ENCODE measurements at regions not wholly inside any gene's neighbourhood (a gene's known extent, or its start where the extent isn't known, plus 50 kb on each side); places are given as distances from the start of the nearest gene placed in this dataset.

GRCh38 chr6:85977661-85978060, 335.0 kb upstream of the SYNCRIP start:
- ChIA-PET POLR2A (no interaction called here), CTCF (ENCODE audit: low intra/inter-chr PET ratio, low total read pairs) (no interaction called here)
- intact Hi-C loops (cut with micrococcal nuclease; ENCODE audit: unreplicated experiment): no loop called here
- no TSS peak for BruUV-seq (replicated peaks)
- Histone ChIP-seq H2AFZ (ENCODE audit: low read length) (no peak overlapping the region), H4K20me1 (ENCODE audit: insufficient read depth, low read length) (no peaks in the 10 kb centered on the region), H3K27ac (ENCODE audit: extremely low read length, insufficient read depth, low read length) (no peak overlapping the region), H3K4me1 (ENCODE audit: insufficient read depth, low read length) (no peaks in the 10 kb centered on the region), H3K27me3 (ENCODE audit: control insufficient read depth in 1 of 2, insufficient read depth in 2 of 2, low read length in 2 of 2) (peaks cover 0 to 3% of the 10 kb centered on the region in 2 experiments; a peak in 2 of 5 replicates), H3K4me2 (ENCODE audit: low read depth, low read length) (no peak overlapping the region), H3K9me3 (ENCODE audit: low read length) (no peaks in the 10 kb centered on the region), H3K79me2 (ENCODE audit: insufficient read depth, low read length) (no peaks in the 10 kb centered on the region), H3K9ac (ENCODE audit: insufficient read depth, low read depth, low read length) (no peak overlapping the region), H3K4me3 (replicated peaks in 1 of 3; ENCODE audit: insufficient read depth in 1 of 3, low read depth in 2 of 3, low read length in 3 of 3) (no peak overlapping the region), H3K36me3 (replicated peaks in 1 of 2; ENCODE audit: control insufficient read depth in 1 of 2, insufficient read depth in 2 of 2, low read length in 2 of 2) (no peaks in the 10 kb centered on the region)
- ATAC-seq: no peak
- TF ChIP-seq MXI1 (IDR thresholded peaks at IDR 0.05; ENCODE audit: borderline replicate concordance, low read depth, low read length) (no peak), ZNF556 (CRISPR knock-in tag; IDR thresholded peaks at IDR 0.05; ENCODE audit: borderline replicate concordance) (no peak), ZNF256 (CRISPR knock-in tag; conservative IDR thresholded peaks at IDR 0.05) (no peak), HNRNPLL (IDR thresholded peaks at IDR 0.05; ENCODE audit: low read depth, low read length, poor library complexity, severe bottlenecking) (no peak), JUN (CRISPR knock-in tag; IDR thresholded peaks at IDR 0.05) (no peak), GMEB2 (CRISPR knock-in tag; IDR thresholded peaks at IDR 0.05; ENCODE audit: low read depth) (no peak), FOXM1 (CRISPR knock-in tag; IDR thresholded peaks at IDR 0.05) (no peak), ZNF33B (CRISPR knock-in tag; IDR thresholded peaks at IDR 0.05) (no peak), MED8 (CRISPR knock-in tag; IDR thresholded peaks at IDR 0.05; ENCODE audit: insufficient replicate concordance) (no peak), KDM1A (CRISPR knock-in tag; IDR thresholded peaks at IDR 0.05) (no peak)
- TF ChIP-seq, protein P1, sequence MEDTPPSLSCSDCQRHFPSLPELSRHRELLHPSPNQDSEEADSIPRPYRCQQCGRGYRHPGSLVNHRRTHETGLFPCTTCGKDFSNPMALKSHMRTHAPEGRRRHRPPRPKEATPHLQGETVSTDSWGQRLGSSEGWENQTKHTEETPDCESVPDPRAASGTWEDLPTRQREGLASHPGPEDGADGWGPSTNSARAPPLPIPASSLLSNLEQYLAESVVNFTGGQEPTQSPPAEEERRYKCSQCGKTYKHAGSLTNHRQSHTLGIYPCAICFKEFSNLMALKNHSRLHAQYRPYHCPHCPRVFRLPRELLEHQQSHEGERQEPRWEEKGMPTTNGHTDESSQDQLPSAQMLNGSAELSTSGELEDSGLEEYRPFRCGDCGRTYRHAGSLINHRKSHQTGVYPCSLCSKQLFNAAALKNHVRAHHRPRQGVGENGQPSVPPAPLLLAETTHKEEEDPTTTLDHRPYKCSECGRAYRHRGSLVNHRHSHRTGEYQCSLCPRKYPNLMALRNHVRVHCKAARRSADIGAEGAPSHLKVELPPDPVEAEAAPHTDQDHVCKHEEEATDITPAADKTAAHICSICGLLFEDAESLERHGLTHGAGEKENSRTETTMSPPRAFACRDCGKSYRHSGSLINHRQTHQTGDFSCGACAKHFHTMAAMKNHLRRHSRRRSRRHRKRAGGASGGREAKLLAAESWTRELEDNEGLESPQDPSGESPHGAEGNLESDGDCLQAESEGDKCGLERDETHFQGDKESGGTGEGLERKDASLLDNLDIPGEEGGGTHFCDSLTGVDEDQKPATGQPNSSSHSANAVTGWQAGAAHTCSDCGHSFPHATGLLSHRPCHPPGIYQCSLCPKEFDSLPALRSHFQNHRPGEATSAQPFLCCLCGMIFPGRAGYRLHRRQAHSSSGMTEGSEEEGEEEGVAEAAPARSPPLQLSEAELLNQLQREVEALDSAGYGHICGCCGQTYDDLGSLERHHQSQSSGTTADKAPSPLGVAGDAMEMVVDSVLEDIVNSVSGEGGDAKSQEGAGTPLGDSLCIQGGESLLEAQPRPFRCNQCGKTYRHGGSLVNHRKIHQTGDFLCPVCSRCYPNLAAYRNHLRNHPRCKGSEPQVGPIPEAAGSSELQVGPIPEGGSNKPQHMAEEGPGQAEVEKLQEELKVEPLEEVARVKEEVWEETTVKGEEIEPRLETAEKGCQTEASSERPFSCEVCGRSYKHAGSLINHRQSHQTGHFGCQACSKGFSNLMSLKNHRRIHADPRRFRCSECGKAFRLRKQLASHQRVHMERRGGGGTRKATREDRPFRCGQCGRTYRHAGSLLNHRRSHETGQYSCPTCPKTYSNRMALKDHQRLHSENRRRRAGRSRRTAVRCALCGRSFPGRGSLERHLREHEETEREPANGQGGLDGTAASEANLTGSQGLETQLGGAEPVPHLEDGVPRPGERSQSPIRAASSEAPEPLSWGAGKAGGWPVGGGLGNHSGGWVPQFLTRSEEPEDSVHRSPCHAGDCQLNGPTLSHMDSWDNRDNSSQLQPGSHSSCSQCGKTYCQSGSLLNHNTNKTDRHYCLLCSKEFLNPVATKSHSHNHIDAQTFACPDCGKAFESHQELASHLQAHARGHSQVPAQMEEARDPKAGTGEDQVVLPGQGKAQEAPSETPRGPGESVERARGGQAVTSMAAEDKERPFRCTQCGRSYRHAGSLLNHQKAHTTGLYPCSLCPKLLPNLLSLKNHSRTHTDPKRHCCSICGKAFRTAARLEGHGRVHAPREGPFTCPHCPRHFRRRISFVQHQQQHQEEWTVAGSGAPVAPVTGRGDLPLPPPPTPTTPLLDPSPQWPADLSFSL (CRISPR knock-in tag; IDR thresholded peaks at IDR 0.05): no peak
- TF ChIP-seq, protein P2, sequence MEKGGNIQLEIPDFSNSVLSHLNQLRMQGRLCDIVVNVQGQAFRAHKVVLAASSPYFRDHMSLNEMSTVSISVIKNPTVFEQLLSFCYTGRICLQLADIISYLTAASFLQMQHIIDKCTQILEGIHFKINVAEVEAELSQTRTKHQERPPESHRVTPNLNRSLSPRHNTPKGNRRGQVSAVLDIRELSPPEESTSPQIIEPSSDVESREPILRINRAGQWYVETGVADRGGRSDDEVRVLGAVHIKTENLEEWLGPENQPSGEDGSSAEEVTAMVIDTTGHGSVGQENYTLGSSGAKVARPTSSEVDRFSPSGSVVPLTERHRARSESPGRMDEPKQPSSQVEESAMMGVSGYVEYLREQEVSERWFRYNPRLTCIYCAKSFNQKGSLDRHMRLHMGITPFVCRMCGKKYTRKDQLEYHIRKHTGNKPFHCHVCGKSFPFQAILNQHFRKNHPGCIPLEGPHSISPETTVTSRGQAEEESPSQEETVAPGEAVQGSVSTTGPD (CRISPR knock-in tag; IDR thresholded peaks at IDR 0.05): no peak
- TF ChIP-seq, protein P3, sequence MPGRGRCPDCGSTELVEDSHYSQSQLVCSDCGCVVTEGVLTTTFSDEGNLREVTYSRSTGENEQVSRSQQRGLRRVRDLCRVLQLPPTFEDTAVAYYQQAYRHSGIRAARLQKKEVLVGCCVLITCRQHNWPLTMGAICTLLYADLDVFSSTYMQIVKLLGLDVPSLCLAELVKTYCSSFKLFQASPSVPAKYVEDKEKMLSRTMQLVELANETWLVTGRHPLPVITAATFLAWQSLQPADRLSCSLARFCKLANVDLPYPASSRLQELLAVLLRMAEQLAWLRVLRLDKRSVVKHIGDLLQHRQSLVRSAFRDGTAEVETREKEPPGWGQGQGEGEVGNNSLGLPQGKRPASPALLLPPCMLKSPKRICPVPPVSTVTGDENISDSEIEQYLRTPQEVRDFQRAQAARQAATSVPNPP (CRISPR knock-in tag; IDR thresholded peaks at IDR 0.05): no peak
- DNase-seq (ENCODE audit: low spot score): no peak
- in situ Hi-C loops (cut with HindIII; ENCODE audit: extremely low pct_ligation_motif_present, low pct_unique_long_range_greater_than_20kb): no loop called here
- FAIRE-seq: no peak
